SK-N-SH treated with all-trans-retinoic acid at 6 μM for 48 hours (cell line): ENCODE measurements at regions not wholly inside any gene's neighbourhood (a gene's known extent, or its start where the extent isn't known, plus 50 kb on each side); places are given as distances from the start of the nearest gene placed in this dataset.

Experiments
- ATAC-seq: fragments of 200-7000 bp; cut with Tn5 transposase; 3 replicates; pipeline ENCODE4 v1.9.1; 2020; ENCODE audit warnings: mild to moderate bottlenecking, moderate library complexity
- ARNTL ChIP-seq: fragments of 450-650 bp; formaldehyde crosslinking; IDR thresholded peaks from 2 replicates; pipeline ENCODE4 v1.5.0; 2020; ENCODE audit warnings: low read depth, mild to moderate bottlenecking, moderate library complexity, borderline replicate concordance
- CREB5 ChIP-seq: fragments of 250-450 bp; sonication (Bioruptor Pico); IDR thresholded peaks from 2 replicates; pipeline ENCODE4 v1.5.1; 2020; ENCODE audit warnings: low read depth, mild to moderate bottlenecking, moderate library complexity
- CSDC2 ChIP-seq: fragments of 250-450 bp; sonication (Bioruptor Pico); IDR thresholded peaks from 2 replicates; pipeline ENCODE4 v1.5.0; 2020; ENCODE audit warnings: mild to moderate bottlenecking, moderate library complexity
- CSRNP3 ChIP-seq: fragments of 250-450 bp; sonication (Bioruptor Pico); IDR thresholded peaks from 2 replicates; pipeline ENCODE4 v1.5.1; 2021; ENCODE audit warnings: mild to moderate bottlenecking, moderate library complexity
- ESRRG ChIP-seq: fragments of 250-450 bp; sonication (Bioruptor Pico); IDR thresholded peaks from 2 replicates; pipeline ENCODE4 v1.6.1; 2021; ENCODE audit warnings: mild to moderate bottlenecking
- GLIS3 ChIP-seq: fragments of 250-450 bp; sonication (Bioruptor Pico); IDR thresholded peaks from 2 replicates; pipeline ENCODE4 v1.5.0; 2020; ENCODE audit warnings: mild to moderate bottlenecking, moderate library complexity
- ISL1 ChIP-seq: fragments of 250-450 bp; sonication (Bioruptor Pico); IDR thresholded peaks from 2 replicates; pipeline ENCODE4 v2.1.2; 2022; ENCODE audit warnings: mild to moderate bottlenecking, moderate library complexity
- PATZ1 ChIP-seq: fragments of 250-450 bp; sonication (Bioruptor Pico); IDR thresholded peaks from 2 replicates; pipeline ENCODE4 v1.8.0; 2020; ENCODE audit warnings: mild to moderate bottlenecking, moderate library complexity, borderline replicate concordance
- POU6F1 ChIP-seq: fragments of 250-450 bp; sonication (Bioruptor Pico); IDR thresholded peaks from 2 replicates; pipeline ENCODE4 v1.8.0; 2021; ENCODE audit warnings: low read depth, mild to moderate bottlenecking, moderate library complexity, borderline replicate concordance
- PPARA ChIP-seq: fragments of 250-450 bp; sonication (Bioruptor Pico); IDR thresholded peaks from 2 replicates; pipeline ENCODE4 v1.5.0; 2020; ENCODE audit warnings: mild to moderate bottlenecking, borderline replicate concordance
- SNAI2 ChIP-seq: fragments of 250-450 bp; sonication (Bioruptor Pico); IDR thresholded peaks from 2 replicates; pipeline ENCODE4 v1.5.0; 2020; ENCODE audit warnings: mild to moderate bottlenecking, moderate library complexity
- TOX ChIP-seq: fragments of 250-450 bp; sonication (Bioruptor Pico); IDR thresholded peaks from 2 replicates; pipeline ENCODE4 v1.8.0; 2021; ENCODE audit warnings: mild to moderate bottlenecking, moderate library complexity, borderline replicate concordance
- TSHZ2 ChIP-seq: fragments of 250-450 bp; sonication (Bioruptor Pico); IDR thresholded peaks from 2 replicates; pipeline ENCODE4 v1.5.0; 2020; ENCODE audit warnings: mild to moderate bottlenecking, moderate library complexity
- ZC3H10 ChIP-seq: fragments of 250-450 bp; sonication (Bioruptor Pico); IDR thresholded peaks from 2 replicates; pipeline ENCODE4 v1.5.1; 2021; ENCODE audit warnings: mild to moderate bottlenecking, moderate library complexity
- ZFP3 ChIP-seq: fragments of 250-450 bp; sonication (Bioruptor Pico); IDR thresholded peaks from 2 replicates; pipeline ENCODE4 v1.5.0; 2020; ENCODE audit warnings: mild to moderate bottlenecking, moderate library complexity
- ZFP30 ChIP-seq: fragments of 450-650 bp; formaldehyde crosslinking; IDR thresholded peaks from 2 replicates; pipeline ENCODE4 v1.5.0; 2022; ENCODE audit warnings: mild to moderate bottlenecking, moderate library complexity
- ZNF565 ChIP-seq: fragments of 450-650 bp; formaldehyde crosslinking; conservative IDR thresholded peaks from 2 replicates; pipeline ENCODE4 v1.5.0; 2020; ENCODE audit warnings: low read depth, mild to moderate bottlenecking, moderate library complexity
- ZNF70 ChIP-seq: fragments of 450-650 bp; formaldehyde crosslinking; IDR thresholded peaks from 2 replicates; pipeline ENCODE4 v1.5.0; 2020; ENCODE audit warnings: mild to moderate bottlenecking, moderate library complexity
- ZNF8 ChIP-seq: fragments of 450-650 bp; formaldehyde crosslinking; IDR thresholded peaks from 2 replicates; pipeline ENCODE4 v1.5.0; 2020; ENCODE audit warnings: mild to moderate bottlenecking, moderate library complexity

- TF ChIP-seq CSRNP3 (CRISPR knock-in tag) = no peak
These were observed 189.0 kb upstream of the RARB start (continued) for GRCh38 chr3:25239042-25239441.

GRCh38 chr3:25246913-25247312 lies 181.2 kb upstream of the RARB start:
- ATAC-seq = no peak
- no peak for TF ChIP-seq ESRRG (CRISPR knock-in tag)
- TF ChIP-seq CSDC2 = no peak
- TF ChIP-seq ZFP3 = no peak
- no peak for TF ChIP-seq CSRNP3 (CRISPR knock-in tag)
- TF ChIP-seq ZNF8 (CRISPR knock-in tag) = no peak
- no peak for TF ChIP-seq PATZ1
- TF ChIP-seq ARNTL (CRISPR knock-in tag) = no peak
- TF ChIP-seq SNAI2 (CRISPR knock-in tag) = no peak
- no peak for TF ChIP-seq ZC3H10 (CRISPR knock-in tag)
- no peak for TF ChIP-seq POU6F1 (CRISPR knock-in tag)
- TF ChIP-seq CREB5 (CRISPR knock-in tag) = no peak
- no peak for TF ChIP-seq TSHZ2 (CRISPR knock-in tag)
- no peak for TF ChIP-seq ISL1 (CRISPR knock-in tag)
- TF ChIP-seq GLIS3 (CRISPR knock-in tag) = no peak
- no peak for TF ChIP-seq ZNF70 (CRISPR knock-in tag)
- TF ChIP-seq TOX (CRISPR knock-in tag) = no peak
- no peak for TF ChIP-seq ZNF565 (CRISPR knock-in tag)
- TF ChIP-seq ZFP30 = no peak
- no peak for TF ChIP-seq PPARA (CRISPR knock-in tag)

GRCh38 chr3:25252291-25252690 lies 175.8 kb upstream of the RARB start:
- TF ChIP-seq POU6F1 (CRISPR knock-in tag) = no peak
- no peak for TF ChIP-seq ESRRG (CRISPR knock-in tag)
- ATAC-seq = no peak
